GM13977 (cell line): ENCODE measurements at regions not wholly inside any gene's neighbourhood (a gene's known extent, or its start where the extent isn't known, plus 50 kb on each side); places are given as distances from the start of the nearest gene placed in this dataset.
"Not testable (repeated sequence)": the region's sequence is repeated elsewhere in the genome, so short reads cannot be mapped to it uniquely, and the experiment has no call there.

ENCODE experiments used
- DNase-seq: peaks from one replicate; pipeline ENCODE4 v3.0.0; 2012; ENCODE audit warnings: low spot score
- in situ Hi-C: fragments of 300-500 bp; cut with MboI; formaldehyde crosslinking; loops from one replicate; pipeline ENCODE4 v1.12.0; 2022; ENCODE audit warnings: low sequenced_read_pairs, low pct_unique_long_range_greater_than_20kb, mixed read lengths, inconsistent platforms; ENCODE audit not compliant: unreplicated experiment
- TF ChIP-seq, protein P1 (sequence below): IDR thresholded peaks from 2 replicates; pipeline ENCODE4 v1.5.1; 2012; ENCODE audit warnings: mild to moderate bottlenecking, control low read depth; ENCODE audit not compliant: insufficient read depth; ENCODE audit errors: extremely low read depth, missing control alignments

DNA sequence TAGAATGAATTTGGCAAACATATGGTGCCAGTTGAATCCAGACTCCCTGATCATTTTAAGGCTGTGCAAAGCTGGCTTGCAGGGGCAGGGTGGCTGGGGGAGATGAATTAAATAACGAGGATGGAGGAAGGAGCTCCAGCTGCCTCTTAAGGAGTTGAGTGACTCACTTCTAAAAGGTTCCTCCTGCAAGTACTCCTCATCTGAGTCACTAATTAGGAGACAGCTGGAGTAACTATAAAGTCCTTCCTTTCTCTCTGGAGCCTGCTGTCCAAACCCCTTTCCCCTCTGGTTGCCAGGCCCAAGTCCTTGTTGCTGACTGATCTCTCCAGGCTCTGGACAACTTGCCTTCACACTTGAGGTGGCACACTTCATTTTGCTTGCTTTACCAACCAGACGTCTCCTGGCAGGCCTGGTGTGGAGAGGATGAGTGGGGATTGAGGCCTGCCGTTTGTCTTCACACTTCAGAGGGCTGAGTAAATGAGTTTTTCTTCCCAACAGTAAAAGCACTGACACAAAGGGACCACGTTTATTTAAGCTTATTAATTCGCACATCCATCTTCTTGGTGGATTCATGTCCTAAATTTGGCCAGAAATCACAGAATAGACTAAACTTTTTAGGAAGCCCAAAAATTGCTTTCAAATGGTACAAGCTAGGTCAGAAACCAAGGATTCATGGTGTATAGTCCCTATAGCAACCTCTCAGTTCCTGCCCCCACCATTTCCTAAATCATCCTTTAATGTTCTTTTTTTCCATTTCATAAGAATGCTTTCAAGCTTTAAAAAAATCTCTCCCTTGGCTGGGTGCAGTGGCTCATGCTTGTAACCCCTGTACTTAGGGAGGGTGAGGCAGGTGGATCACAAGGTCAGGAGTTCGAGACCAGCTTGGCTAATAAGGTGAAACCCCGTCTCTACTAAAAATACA is 90.5 kb upstream of the MYRIP start:
- in situ Hi-C loops: loop anchor here (25.0 kb wide), 1 partner anchor 268 kb away; no protein-coding TSS in a partner anchor
- no peak for DNase-seq
- TF ChIP-seq, protein P1, sequence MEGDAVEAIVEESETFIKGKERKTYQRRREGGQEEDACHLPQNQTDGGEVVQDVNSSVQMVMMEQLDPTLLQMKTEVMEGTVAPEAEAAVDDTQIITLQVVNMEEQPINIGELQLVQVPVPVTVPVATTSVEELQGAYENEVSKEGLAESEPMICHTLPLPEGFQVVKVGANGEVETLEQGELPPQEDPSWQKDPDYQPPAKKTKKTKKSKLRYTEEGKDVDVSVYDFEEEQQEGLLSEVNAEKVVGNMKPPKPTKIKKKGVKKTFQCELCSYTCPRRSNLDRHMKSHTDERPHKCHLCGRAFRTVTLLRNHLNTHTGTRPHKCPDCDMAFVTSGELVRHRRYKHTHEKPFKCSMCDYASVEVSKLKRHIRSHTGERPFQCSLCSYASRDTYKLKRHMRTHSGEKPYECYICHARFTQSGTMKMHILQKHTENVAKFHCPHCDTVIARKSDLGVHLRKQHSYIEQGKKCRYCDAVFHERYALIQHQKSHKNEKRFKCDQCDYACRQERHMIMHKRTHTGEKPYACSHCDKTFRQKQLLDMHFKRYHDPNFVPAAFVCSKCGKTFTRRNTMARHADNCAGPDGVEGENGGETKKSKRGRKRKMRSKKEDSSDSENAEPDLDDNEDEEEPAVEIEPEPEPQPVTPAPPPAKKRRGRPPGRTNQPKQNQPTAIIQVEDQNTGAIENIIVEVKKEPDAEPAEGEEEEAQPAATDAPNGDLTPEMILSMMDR: no peak

DNA sequence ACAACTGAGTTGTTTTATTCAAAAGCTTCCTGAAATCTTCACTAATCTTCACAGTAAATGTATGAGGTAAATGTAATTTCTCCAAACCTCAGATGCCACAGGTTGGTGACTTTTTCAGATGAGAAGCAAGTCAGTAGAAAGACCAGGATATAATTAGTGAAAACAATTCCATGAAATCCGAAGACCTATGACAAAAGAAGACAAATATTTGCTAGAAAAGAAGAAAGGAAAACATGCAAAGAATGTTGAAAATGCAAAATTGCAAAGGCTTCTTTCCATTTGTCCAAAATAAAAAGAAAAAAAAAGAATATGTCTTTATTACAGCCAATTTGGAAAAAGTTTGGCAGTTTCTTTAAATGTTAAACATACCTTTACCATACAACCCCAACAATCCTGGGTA is 88.3 kb upstream of the MYRIP start:
- in situ Hi-C loops: loop anchor here (25.0 kb wide), 1 partner anchor 266 kb away; no protein-coding TSS in a partner anchor

DNA sequence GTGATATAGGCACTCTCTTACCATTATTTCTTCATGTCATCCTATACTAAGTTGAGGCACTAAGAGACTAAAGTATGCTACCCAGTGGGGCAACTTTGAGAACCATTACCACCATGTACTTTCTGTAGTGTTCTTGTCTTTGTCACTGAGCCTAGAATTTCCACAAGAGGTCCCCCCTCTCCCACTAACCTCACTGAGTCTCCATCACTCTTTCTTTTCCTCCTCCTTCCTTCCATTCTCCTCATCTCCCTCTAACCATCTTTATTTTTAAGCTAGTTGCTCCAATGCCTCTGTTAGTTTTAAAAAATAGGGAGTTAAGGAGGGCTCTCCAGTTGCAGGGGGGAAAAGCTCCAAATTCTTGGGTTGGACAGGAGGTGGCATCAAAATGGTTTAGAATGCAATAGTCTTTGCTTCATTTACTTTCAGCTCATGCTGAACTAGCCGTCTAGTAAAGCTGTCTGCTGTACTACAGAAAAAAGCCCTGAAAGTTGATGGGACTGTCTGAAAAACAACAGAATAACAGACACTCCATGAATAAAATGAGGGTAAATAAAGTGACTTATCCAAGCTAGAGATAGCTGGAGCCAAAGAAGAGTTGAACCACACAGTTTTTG is 85.1 kb upstream of the MYRIP start:
- no peak for DNase-seq
- in situ Hi-C loops: loop anchor here (25.0 kb wide), 1 partner anchor 263 kb away; no protein-coding TSS in a partner anchor
- TF ChIP-seq, protein P1: no peak

More for the DNA sequence above, 88.3 kb upstream of the MYRIP start:
- no peak for DNase-seq
- TF ChIP-seq, protein P1: no peak

DNA sequence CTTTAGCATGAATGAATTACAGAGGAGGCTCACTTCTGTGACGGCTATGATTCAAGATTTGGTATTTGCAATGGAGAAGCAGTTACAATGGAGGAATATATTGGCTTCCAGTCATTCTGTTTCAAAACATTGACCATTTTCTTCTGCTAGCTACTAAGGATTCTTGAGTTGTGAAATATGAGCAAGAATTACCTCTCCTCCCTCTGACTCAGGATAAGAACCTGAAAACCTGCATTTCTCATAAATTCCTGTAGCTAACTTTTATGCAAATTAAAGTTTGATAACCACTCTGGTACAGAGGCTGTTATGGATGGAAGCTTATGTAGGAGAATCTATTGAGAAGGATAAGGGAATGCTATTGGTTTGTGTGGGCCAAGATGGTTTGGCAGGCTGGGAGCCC is 84.1 kb upstream of the MYRIP start:
- TF ChIP-seq, protein P1: no peak
- no peak for DNase-seq
- in situ Hi-C loops: no loop called here

DNA sequence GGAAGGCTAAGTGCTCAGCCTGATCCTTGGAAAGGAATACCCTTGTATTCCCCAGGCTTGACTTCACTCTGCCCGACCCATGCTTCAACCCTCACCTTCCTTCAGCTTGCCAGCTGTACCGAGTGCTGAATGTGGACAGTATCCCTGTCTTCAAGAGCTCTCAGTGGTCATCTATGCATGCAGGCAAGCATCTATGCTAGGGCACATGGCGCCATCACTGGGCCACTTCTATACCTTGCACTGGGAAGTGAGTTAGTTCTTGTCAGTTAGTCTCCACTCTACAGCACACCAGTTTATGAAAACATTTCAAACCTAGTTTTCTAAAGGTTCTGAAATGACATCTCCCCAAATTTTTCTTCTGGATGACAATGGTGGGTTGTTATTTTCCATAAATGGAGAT is 82.0 kb upstream of the MYRIP start:
- no peak for DNase-seq
- in situ Hi-C loops: no loop called here
- TF ChIP-seq, protein P1: no peak

DNA sequence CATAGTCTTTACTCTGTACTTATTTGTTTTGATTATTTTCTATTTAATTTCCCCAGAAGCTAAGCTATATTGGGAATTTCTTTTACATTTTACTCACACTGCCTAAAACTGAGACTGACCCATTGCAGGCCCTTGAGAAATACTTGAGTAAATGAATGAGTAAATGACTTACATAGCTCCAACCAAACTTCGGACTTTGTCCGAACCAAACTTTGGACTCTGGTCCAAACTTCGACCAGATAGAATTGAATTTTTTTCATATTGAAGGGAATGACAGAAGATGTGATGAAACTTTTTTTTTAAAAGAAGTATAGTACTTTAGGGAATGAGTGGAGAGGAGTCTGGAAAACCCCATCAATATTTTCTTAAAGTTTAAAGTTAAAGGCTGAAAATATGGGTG is 75.6 kb upstream of the MYRIP start:
- TF ChIP-seq, protein P1: no peak
- in situ Hi-C loops: no loop called here
- no peak for DNase-seq

DNA sequence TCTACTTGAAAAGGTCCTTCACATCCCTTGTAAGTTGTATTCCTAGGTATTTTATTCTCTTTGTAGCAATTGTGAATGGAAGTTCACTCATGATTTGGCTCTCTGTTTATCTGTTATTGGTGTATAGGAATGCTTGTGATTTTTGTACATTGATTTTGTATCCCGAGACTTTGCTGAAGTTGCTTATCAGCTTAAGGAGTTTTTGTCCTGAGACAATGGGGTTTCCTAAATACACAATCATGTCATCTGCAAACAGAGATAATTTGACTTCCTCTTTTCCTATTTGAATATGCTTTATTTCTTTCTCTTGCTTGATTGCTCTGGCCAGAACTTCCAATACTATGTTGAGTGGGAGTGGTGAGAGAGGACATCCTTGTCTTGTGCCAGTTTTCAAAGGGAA is 69.8 kb upstream of the MYRIP start:
- DNase-seq, in situ Hi-C loops: not testable (repeated sequence)
